HG02981 (cell line): ENCODE measurements at regions not wholly inside any gene's neighbourhood (a gene's known extent, or its start where the extent isn't known, plus 50 kb on each side); places are given as distances from the start of the nearest gene placed in this dataset.

Source experiments
- ATAC-seq: cut with Tn5 transposase; IDR thresholded peaks from one replicate; pipeline ENCODE4 v1.9.1; 2021; ENCODE audit warnings: mild to moderate bottlenecking, moderate library complexity; ENCODE audit not compliant: unreplicated experiment

DNA sequence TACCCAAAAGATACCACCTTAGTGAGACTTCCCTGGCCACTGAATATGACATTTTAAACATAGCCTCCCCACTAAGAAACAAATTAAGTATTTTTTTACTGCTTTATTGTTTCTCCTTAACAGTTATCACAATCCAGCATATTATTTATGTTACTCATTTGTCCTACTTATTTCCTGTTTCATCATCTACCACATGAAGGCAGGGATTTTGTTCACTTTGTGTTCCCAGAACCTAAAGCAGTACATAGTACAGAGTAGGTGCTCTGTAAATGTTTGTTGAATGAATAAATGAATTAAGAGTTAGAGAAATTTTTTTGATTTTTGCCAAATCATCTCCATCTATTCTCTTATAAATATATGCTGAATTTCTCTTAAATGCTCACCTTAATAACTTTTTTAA, 318.4 kb upstream of the GIMD1 start:
- ATAC-seq, result no peak

DNA sequence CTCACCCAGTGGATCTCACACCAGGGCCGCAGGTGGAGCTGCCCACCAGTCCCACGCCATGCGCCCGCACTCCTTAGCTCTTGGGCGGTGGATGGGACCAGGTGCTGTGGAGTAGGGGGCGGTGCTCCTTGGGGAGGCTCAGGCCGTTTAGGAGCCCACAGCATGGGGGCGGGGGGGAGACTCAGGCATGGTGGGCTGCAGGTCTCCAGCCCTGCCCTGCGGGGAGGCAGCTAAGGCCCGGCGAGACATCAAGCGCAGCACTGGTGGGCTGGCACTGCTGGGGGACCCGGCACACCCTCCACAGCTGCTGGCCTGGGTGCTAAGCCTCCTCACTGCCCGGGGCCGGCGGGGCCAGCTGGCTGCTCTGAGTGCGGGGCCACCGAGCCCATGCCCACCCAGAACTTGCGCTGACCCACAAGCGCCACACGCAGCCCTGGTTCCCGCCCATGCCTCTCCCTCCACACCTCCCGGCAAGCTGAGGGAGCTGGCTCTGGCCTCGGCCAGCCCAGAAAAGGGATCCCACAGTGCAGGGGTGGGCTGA, 312.9 kb upstream of the GIMD1 start:
- ATAC-seq, result no peak

DNA sequence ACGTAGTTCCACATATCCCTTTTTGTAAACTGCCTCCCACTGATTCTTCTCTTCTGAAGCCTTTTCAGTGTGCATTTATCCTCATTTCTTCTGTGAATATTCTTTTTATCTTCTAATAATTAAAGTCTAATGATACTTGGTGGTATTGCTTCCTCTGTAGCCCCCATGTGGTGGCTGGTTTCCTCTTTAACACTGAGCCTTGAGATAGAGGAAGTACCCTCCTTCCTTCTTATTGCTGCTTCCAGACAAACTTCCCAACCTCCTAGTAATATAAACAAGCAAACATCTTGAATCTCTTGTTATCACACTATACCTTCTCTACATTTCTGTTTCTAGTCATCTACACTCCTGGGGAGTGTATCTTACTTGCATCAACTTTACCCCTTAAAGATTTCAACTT, 310.5 kb upstream of the GIMD1 start:
- ATAC-seq, result no peak

DNA sequence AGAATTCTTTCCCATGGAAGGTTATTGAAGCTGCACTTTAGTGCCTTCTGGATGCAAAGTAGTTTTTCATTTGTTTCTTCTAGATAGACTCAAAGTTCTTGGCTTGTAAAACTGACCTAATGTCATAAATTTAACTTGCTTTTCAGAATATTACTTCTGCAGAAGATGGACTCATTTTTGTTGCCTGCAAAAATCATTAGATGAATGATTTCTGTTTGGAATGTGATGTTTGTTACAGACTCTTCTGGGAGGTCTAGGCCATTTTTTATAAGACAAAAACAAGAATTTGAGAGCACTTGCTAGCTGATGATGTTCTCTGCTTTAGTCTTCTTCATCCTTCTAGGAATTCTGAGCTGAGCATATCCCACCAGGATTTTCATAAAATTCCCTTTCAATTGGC, 308.6 kb upstream of the GIMD1 start:
- no peak for ATAC-seq

DNA sequence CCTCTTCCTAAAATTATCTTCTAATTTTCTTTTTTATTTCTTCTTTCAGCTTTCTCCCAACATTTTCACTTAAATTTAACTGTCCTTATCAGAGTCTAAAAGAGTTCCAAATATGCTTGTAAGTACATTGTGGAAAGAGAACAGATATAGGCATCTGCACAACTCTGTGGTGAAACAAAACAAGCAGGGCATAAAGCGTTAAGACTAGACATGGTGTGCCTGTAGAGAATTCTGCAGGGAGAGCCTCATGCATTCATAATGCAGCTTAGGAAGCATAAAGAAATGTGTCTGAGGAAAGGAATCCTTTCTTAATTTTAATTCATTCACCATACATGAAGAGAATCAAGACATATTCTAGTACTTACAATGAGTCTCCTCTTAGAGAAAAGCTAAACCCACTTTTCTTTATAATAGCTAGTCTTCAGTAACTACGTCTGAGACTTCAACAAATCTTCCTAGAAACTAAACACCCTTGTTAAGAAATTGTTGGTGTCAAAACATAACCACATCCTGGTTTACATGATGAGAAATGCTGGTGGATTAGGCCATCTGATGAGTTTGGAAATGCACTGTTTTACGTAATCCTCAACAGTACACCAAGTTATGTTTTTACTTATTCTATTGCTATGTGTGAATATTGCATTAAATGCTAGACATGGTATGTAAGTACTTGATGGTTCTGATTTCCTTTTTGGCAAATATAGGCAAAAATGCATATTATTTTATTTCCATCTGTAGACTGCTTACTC, 307.8 kb upstream of the GIMD1 start:
- ATAC-seq, result no peak

DNA sequence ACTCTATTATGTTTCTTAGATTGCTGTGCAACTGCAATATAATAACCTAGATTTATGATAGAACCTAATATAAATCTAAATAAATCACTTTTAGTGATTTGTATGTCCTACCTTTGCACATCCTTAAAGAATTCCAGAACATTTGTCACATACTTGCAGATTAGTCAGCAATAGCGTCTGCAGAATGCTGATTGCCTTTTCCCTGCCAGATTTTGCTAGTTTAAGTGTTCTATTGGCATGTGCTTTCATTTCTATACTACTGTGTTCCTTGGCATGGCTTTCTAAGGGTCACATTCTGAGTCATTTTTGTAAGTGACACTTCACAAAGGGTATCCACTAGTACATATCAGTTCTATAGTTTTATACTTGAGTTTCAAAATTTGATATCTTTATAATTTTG, 303.1 kb upstream of the GIMD1 start:
- ATAC-seq, result no peak

DNA sequence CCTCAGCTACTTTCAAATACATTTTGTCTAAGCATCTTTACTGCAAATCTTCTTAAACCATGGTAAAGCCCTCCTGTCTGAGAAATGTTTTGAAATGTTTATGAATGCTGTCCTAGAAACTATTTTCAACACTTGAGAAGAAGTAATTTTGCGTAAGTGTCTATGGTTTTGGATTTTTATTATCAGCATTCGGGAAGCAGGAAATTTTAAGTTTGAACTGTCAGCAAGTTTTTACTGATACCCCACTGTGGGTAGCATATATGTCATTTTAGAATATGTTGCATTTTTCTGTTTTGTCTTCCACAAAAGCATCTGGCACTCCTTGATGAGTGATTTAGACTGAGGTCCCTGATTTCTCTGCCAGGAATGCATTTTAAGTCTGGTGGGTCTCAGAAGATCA, 302.4 kb upstream of the GIMD1 start:
- ATAC-seq, result no peak

DNA sequence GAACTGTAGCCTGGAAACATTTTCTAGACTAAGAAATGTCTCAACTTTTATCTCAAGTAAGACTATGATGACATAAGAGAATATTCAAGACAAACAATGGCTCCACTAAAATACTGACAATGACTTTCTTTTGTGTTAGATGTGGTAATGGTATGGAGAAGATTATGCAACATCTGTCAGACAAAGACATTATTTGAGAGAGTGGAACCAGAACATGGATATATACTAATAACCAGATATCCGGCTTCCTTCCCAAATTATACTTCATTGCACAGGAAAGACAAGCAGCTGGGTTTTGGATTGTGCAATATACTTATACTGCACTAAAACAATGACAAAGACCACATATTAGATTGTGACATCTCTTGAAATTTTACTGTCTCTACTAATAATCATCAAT, 290.8 kb upstream of the GIMD1 start:
- no peak for ATAC-seq

DNA sequence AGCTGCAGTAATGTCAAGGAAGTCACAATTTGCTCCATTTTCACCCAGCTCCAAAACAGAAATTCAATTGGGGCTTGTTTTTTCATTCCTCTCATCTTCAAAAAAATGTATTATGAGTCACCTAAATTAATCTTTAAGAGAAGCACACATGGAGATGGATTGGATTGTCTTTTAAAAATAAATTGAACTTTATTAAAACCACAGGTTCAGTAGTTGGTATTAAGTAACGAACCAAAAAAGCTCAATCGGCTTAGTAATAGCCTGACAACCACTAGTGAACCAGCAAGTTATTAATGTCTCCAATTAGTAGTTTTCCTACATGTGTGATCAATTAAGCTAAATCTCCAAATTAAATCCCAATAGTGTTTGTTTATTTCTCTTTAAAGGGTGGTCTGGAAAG, 283.5 kb upstream of the GIMD1 start:
- ATAC-seq, result no peak

DNA sequence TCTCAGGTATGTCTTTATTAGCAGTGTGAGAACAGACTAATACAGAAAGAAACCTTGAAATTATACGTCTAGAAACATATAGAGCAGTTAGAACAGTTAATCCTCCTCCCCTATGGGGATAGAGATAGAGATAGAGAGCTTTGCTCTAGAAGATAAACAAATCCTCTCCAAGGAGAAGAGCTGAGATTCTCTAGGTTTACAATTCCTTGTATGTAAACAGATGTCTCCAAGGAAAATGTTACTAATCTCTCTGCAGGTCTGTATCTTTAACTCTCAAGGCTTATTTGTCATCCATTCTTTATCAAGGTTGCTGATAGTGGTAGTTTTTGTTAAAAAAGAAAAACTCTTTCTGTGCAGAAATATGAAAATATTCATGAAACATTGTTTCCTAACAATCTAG, 282.1 kb upstream of the GIMD1 start:
- ATAC-seq, result no peak

DNA sequence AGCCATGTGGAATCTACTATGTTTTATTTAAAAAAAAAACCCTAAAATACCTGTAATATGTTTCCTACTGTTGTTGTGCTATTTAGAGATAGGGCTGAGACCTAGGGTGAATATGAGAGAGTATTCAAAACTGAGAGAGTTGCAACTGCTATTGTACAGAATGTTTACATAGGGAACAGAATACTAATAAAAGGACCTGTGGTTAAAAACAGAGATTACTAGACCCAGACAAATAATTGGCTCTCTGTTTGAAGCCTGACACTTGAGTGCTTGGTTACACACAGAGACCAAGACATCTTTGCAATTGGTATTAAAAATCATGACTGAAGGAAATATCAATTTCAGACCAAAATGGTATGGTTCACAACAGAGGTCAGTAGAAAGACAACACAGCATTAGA, 278.9 kb upstream of the GIMD1 start:
- ATAC-seq, result no peak

DNA sequence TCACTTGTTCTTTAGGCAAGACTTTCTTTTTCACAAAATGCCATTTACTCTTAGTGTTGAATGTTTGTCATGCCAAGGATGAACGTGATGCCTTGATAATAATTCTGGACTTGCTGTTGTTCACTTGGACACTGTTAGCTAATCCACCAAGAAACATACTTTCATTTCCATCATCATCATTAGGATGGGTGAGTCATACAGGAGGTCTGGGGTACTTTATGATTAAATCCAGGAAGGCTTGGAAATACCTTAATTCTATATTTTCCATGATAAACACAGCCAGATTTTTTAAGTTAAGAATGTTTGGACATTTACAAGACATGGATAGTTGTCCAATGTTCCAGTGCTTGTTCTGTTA, 260.7 kb upstream of the GIMD1 start:
- ATAC-seq, result no peak

DNA sequence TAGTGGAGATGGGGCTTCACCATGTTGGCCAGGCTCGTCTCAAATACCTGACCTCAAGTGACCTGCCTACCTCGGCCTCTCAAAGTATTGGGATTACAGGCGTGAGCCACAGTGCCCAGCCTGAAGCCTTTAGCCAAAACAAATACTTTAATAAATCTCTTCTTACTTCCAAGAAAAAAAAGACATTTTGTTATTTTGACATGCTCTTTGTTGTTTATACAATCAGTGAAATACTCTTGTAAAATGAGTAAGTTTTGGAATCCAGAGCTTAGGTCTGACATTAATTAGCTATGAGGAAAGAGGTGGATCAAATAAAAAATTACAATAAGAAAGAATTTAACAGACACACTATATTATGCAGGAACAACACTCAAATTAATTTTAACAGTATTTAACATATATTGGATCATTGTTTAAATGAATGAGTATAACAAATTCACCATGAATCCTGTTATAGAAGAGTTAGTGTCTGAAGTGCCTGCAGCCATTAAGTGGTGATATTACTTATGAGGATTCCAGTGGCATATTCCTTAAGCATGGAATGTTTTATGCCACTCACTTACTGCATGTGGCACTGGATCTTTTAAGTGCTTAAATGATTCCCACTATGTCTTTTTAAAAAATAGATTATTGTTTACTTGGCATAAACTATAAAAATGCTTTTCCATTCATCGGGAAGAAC, 260.1 kb upstream of the GIMD1 start:
- no peak for ATAC-seq

DNA sequence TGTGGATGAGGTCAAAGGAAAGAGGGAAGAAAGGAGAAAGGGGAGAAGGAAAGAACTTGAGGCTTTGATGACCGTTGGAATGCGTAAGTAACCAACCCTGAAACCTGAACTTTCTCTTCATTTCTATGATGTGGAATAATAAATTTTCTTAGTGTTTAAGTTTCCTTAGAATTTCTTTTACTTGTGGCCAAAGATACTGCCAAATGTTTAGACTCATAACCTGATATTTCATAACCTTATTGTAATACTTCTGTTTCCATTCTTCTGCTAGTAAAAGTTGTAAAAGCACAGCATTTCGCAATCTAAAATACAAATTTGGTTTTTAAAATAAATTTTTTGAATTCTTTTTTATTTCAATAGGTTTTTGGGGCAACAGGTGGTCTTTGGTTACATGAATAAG, 258.5 kb upstream of the GIMD1 start:
- ATAC-seq, result no peak

DNA sequence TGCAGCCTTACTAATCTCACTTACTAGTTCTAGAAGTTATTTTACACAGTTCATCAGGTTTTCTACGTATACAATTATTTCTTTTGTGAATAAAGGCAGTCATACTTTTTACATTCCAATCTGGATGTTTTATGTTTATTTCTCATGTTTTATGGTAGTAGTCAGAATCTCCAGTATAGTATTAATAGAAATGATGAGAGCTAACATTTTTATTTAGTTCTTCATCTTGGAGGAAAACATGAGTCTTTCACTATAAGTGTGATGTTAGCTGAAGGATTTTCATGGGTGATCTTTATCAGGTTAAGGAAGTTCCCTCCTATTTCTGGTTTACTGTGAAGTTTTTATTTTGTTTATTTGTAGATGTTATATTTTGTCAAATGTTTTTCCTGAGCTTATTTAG, 256.1 kb upstream of the GIMD1 start:
- ATAC-seq, result no peak

DNA sequence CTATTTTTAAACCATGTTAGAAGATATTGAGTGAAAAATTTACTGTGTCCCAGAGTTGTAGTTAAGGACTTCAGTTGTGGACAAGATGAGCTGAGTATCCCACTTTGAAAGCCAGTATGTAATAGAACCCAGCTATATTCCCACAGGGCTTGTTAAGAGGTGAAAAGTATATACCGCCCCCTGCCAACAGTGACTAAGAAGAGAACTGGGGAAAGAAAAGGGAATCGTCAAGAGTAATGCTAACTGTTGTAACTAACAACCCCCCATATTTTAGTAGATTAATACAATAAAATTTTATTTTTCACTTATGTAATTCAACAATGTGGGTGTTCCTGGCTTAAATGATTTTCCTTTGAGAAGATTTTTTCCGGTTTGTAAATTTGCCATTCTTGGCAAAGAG, 250.4 kb upstream of the GIMD1 start:
- ATAC-seq, result no peak

DNA sequence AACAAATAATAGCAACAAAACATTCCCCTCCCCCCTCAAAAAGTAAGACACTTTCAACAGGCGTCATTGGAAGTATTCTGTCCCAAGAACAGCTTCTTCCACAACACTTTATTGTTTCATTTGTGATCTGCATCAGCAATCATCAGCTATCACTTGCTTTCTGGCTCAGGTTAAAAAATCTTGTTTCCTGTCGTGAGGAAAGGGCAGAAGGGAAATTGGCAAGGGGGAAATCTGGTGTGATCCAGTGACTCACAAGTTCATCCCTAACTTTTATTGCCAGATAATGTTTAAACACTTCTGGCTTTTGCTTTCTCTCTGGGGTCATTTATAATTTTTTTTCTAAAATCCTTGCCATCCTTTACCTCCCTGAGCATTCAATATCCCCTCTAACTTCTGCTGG, 247.4 kb upstream of the GIMD1 start:
- no peak for ATAC-seq

DNA sequence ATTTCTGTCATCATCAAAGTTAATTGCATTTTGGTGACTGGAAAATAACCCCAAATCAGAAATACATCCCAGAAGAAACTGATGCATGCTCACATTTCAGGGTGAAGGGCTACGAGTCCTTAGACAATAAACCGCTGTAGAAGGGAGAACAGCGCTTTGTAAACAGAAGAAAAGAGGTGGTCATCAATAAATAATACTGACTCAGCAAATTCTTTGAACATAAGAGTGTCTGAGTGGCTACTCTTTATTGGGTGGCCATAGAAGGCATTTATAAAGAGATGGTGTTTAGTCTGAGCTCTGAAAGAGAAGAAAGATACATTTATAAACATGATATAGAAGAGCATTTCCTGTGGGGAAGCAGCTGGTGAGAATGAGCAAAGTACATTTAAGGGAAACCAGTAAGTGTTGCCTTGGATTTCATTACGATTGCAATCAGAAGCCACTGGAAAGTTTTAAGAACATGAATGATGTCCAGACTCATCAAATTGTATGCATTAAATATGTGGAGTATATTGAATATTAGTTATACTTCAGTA, 246.9 kb upstream of the GIMD1 start:
- ATAC-seq, result no peak

DNA sequence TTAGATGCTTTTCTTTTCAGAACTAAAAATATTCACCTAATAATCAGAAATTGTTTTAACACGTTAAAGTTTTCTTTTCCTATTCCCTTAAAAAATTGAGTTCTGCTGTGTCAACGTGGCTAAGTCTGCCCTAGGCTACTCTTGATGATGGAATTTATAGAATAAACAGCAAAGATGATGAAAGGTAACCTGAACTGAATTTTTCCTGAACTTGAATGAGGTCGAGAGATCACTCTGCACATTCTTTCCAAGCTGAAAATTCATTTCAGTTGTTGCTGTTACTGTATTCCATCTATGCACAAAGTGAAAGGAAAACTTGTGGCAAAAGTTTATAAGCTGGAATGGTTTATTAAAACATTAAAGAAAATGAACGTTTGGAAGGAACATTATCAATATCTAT, 245.9 kb upstream of the GIMD1 start:
- no peak for ATAC-seq

DNA sequence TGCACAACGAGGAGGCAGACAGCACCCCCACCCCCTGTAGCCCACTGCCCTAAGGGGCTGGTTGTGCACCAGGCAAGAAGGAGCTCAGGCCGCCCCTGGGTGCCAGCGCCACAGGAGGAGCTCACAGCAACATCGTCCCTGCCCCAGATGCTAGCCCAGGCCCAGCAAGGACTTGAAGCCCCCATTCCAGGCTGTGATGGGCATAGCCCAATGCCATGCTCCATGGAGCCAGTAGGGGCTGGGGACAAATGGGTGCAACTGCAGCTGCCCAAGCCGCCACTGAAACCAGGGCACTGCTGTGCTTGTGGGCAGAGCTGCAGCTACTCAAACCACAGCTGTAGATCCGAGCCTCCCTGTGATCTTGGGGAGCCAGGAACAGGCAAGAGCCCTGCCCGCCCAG, 241.3 kb upstream of the GIMD1 start:
- ATAC-seq, result no peak

DNA sequence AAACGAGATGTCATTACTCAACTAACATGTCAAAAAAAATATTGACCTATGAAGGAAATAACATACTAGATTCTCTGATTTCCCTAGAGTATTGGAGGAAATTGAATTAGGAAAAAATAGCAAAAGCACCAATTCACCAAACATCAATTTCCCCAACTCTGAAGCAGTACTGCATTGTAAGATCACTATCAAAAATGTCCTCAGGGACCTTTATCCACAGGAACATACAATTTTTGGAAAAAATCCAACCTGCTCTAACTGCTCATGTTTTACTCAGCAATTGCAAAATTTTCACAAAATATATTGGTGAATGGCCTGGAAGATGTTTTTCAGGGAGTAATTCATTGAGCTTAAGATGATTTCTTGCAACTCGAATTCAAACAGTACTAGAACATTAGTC, 239.0 kb upstream of the GIMD1 start:
- no peak for ATAC-seq

DNA sequence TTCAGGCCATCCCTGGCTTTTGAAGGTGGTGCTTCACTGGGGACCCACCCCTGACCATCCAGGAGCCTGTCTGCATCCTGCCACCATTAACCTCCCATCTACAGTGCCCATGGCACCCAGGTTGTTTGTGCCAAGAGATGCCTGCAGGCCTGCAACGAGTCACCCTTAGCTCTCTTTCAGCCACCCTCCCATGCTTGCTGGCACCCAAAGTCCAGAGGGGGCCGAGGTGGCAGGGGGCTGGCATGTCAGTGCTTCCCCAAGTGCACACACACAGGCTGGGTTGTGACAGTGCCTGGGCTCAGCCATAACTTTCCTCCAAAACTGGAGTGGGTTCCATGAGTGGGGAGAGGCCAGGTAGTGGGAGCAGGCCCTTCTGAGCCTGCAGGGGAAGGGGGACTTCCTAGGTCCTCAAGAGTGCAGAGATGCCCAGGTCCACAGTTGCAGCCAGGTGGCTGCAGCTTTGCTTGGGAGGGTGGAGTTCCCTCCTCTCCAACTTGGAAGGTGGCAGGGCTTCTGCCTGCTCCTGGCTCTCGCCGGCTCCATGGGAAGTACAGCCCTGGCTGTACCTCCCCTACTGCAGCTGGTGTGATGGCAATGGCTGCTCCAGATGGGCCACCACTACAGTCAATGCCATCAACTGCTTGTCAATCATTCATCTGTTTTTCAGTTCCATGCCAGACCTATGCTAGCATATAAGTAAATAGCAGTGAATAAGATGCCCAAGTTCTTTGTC, 235.9 kb upstream of the GIMD1 start:
- ATAC-seq, result no peak
